GM13977 (cell line): ENCODE measurements at regions not wholly inside any gene's neighbourhood (a gene's known extent, or its start where the extent isn't known, plus 50 kb on each side); places are given as distances from the start of the nearest gene placed in this dataset.

Experiments
- DNase-seq: peaks from one replicate; pipeline ENCODE4 v3.0.0; 2012; ENCODE audit warnings: low spot score
- in situ Hi-C: fragments of 300-500 bp; cut with MboI; formaldehyde crosslinking; loops from one replicate; pipeline ENCODE4 v1.12.0; 2022; ENCODE audit warnings: low sequenced_read_pairs, low pct_unique_long_range_greater_than_20kb, mixed read lengths, inconsistent platforms; ENCODE audit not compliant: unreplicated experiment
- TF ChIP-seq, protein P1 (sequence below): IDR thresholded peaks from 2 replicates; pipeline ENCODE4 v1.5.1; 2012; ENCODE audit warnings: mild to moderate bottlenecking, control low read depth; ENCODE audit not compliant: insufficient read depth; ENCODE audit errors: extremely low read depth, missing control alignments

- DNase-seq = no peak
- in situ Hi-C loops = no loop called here
- TF ChIP-seq, protein P1, sequence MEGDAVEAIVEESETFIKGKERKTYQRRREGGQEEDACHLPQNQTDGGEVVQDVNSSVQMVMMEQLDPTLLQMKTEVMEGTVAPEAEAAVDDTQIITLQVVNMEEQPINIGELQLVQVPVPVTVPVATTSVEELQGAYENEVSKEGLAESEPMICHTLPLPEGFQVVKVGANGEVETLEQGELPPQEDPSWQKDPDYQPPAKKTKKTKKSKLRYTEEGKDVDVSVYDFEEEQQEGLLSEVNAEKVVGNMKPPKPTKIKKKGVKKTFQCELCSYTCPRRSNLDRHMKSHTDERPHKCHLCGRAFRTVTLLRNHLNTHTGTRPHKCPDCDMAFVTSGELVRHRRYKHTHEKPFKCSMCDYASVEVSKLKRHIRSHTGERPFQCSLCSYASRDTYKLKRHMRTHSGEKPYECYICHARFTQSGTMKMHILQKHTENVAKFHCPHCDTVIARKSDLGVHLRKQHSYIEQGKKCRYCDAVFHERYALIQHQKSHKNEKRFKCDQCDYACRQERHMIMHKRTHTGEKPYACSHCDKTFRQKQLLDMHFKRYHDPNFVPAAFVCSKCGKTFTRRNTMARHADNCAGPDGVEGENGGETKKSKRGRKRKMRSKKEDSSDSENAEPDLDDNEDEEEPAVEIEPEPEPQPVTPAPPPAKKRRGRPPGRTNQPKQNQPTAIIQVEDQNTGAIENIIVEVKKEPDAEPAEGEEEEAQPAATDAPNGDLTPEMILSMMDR = no peak
Measured at GRCh38 chr5:135131801-135132680, 98.0 kb upstream of the PITX1 start.

- DNase-seq = no peak
- in situ Hi-C loops = no loop called here
- TF ChIP-seq, protein P1 = no peak
Measured at GRCh38 chr5:135130261-135131215, 96.5 kb upstream of the PITX1 start.

- TF ChIP-seq, protein P1 = no peak
- DNase-seq = no peak
- in situ Hi-C loops = no loop called here
Measured at GRCh38 chr5:135129307-135129706, 95.3 kb upstream of the PITX1 start.

DNA sequence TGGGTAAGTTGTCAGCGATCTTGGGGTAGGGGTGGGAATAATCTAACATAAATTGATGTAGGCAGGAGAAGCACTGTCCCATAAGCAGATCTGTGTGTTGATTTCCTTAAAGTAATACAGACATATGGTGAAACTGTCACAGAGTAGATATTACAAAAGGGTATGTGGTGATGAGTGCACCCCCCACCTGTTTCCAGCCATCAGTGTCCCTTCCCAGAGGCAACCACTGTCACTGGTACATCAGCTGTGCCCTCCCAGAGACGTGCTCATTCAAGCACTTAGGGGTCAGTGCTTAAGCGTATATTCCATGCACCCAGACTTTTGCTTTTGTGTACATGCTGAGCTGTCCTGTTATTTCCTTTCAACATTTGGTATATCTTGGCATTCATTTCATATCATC lies 94.3 kb upstream of the PITX1 start:
- TF ChIP-seq, protein P1 = no peak
- no peak for DNase-seq
- in situ Hi-C loops = no loop called here

- no peak for DNase-seq
- in situ Hi-C loops = no loop called here
Measured at GRCh38 chr5:135127439-135128240, 93.6 kb upstream of the PITX1 start.

More at GRCh38 chr5:135127439-135128240, 93.6 kb upstream of the PITX1 start:
- TF ChIP-seq, protein P1 = no peak
